PFSK-1 (cell line): ENCODE measurements at regions not wholly inside any gene's neighbourhood (a gene's known extent, or its start where the extent isn't known, plus 50 kb on each side); places are given as distances from the start of the nearest gene placed in this dataset.

Experiments
- FOXP2 ChIP-seq: optimal IDR thresholded peaks from 2 replicates; pipeline ENCODE3; 2011; ENCODE audit warnings: borderline replicate concordance, control low read depth, inconsistent platforms; ENCODE audit not compliant: insufficient read depth; ENCODE audit errors: extremely low read length, extremely low read depth
- POLR2AphosphoS5 ChIP-seq: IDR thresholded peaks from 2 replicates; pipeline ENCODE4 v1.6.1; 2012; ENCODE audit warnings: low read depth, mild to moderate bottlenecking, control low read depth, low read length, moderate library complexity
- REST ChIP-seq, 2 experiments: IDR thresholded peaks; 2 replicates each; pipeline versions ENCODE4 v1.6.1 to v1.8.0; 2011 to 2012; ENCODE audit warnings: low read depth in 2 of 2, low read length in 2 of 2, control low read depth in 1 of 2, inconsistent platforms in 1 of 2, mild to moderate bottlenecking in 1 of 2, moderate library complexity in 1 of 2; ENCODE audit not compliant: insufficient read depth in 1 of 2
- TAF1 ChIP-seq: IDR thresholded peaks from 2 replicates; pipeline ENCODE4 v1.6.1; 2012; ENCODE audit warnings: low read length, control low read depth, borderline replicate concordance; ENCODE audit not compliant: insufficient read depth

GRCh38 chr4:36494747-36495146 lies 213.3 kb downstream of the DTHD1 start:
- TF ChIP-seq TAF1 (no peak), FOXP2 (no peak), POLR2AphosphoS5 (no peak), REST (IDR thresholded peaks at IDR 0.05; ENCODE audit: insufficient read depth in 1 of 2, low read depth in 2 of 2, low read length in 2 of 2) (no peak)
